HG02885 (cell line): ENCODE measurements at regions not wholly inside any gene's neighbourhood (a gene's known extent, or its start where the extent isn't known, plus 50 kb on each side); places are given as distances from the start of the nearest gene placed in this dataset.
A peak's percentile ranks its signal among the peaks of the same experiment; 100 is the strongest.
"Not testable (repeated sequence)": the region's sequence is repeated elsewhere in the genome, so short reads cannot be mapped to it uniquely, and the experiment has no call there.

Experiments used
- ATAC-seq: cut with Tn5 transposase; IDR thresholded peaks from one replicate; pipeline ENCODE4 v1.9.1; 2021; ENCODE audit warnings: mild to moderate bottlenecking; ENCODE audit not compliant: unreplicated experiment, poor library complexity

DNA sequence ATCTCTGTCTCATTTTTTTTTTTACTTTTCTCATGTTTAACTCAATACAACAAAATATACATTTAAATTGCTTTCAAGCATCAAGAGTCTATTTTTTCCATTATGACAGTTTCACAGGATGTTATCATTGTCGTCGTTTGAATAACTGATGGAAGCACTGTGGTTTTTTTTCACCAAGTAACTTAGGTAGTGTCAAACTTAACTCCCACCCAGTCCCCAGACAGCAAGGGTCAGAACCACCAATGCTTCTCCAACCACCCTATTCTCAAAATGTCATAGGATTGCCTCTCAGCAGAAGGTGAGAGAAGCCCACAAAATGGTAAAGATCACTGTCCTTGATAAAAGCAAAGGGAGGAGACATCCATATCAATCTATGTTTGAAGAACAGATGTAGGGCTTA lies 339.4 kb downstream of the SFMBT2 start:
- no peak for ATAC-seq

DNA sequence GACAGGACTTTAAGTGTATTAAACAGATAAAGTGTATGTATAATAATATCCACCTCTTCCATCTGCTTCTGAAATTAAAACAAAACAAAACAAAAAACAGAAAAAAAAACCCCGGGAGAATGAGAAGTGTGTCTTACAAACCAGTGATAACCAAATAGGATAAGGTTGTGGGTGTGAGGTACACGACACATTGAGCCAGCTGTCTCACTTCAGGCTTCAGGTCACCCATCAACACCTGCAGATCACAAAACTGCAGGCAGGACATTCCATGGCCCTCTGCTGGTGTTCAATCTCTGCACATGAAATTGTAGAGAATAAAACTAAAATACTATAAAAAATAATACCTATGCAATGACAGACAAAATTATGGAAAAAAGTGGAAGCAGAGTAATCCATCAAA lies 339.9 kb downstream of the SFMBT2 start:
- no peak for ATAC-seq

DNA sequence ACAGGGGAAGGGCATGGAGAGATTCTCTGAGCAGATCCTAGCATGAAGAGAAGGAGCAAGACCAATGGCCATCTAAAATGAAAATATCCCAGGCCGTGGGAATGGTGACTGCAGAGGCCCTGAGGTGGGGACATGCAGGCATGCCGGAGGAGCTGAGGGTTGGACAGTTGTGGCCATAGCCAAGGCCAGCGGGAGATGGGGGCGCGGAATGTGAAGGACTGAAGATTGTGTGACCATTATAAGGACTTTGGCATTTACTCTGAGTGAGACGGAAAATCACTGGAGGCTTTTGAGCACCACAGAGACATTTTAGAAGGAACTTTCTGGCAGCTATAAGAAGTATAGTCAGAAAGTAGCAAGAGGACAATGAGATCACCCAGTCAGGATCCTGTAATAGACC lies 341.1 kb downstream of the SFMBT2 start:
- no peak for ATAC-seq

DNA sequence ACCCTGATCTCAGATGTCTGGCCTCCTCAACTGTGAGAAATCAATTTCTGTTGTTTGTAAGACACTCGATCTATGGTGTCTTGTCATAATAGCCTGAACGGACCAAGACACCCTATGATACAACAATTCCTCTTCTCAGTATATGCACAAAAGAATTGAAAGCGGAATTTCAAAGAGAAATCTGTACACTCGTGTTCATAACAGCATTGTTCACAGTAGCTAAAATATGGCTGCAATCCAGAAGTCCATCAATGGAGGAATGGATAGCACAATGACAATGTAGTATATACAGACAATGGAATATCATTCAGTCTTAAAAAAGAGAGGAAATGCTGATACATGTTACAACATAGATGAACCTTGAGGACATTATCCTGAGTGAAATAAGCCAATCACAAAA lies 354.6 kb downstream of the SFMBT2 start:
- no peak for ATAC-seq

DNA sequence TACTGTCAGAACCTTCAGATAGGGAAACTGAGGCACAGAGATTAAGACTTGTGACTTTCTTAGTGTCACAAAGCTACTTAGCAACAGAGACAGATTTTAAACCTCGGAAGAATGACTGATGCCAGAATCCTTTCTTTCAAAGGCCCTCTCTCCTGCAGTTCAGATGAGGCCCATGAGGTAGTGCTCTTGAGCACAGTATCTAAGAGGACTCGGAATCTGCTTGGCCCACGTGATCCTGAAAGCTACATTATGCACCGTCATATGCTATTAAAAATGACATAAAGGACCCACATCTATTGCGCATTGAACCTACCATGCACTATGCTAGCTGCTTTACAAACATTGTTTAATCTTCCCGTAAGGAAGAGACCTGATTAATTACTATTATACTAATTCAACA lies 355.9 kb downstream of the SFMBT2 start:
- peak; percentile 46 for ATAC-seq

- ATAC-seq = no peak
Observed at GRCh38 chr10:7053195-7053594, 357.6 kb downstream of the SFMBT2 start.

- ATAC-seq = not testable (repeated sequence)
Observed at GRCh38 chr10:7050024-7050423, 360.8 kb downstream of the SFMBT2 start.

DNA sequence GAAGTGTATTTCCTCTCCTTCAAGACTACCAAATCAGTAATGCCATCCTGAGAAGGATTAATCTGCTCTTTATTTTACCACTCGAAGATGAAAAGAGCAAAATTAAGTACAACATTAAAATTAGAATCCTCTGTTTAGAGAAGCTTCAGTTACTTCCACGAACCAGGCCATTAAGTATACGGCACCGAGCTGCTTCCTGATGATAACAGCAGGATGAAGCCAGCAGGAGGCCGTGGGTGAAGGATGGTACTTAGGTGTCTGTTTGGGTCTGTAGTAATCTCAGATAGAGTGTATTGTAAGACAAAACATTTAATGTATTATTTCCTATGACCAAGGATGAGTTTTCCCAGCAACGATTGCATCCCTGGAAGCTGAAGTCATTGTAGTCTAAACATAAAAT lies 362.8 kb downstream of the SFMBT2 start:
- ATAC-seq = no peak

DNA sequence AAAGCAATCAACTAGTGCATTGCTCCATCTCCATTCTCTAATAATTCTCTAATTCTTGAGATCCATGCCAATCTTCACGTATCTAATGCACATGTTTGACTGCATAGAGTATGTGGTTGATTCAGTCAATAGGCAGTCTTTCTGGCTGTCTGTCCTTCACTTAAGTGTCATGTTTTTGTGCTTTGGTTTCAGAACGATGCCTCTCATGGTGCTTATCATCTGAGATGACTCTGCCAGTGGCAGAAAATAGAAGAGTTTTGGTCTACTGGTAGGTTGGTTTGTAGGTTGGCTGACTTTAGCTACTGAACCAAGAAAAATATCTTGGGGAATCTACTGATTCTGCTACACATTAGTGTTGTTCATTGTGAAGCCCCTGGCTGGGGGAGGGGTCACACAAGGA lies 364.2 kb downstream of the SFMBT2 start:
- ATAC-seq = peak; percentile 65

DNA sequence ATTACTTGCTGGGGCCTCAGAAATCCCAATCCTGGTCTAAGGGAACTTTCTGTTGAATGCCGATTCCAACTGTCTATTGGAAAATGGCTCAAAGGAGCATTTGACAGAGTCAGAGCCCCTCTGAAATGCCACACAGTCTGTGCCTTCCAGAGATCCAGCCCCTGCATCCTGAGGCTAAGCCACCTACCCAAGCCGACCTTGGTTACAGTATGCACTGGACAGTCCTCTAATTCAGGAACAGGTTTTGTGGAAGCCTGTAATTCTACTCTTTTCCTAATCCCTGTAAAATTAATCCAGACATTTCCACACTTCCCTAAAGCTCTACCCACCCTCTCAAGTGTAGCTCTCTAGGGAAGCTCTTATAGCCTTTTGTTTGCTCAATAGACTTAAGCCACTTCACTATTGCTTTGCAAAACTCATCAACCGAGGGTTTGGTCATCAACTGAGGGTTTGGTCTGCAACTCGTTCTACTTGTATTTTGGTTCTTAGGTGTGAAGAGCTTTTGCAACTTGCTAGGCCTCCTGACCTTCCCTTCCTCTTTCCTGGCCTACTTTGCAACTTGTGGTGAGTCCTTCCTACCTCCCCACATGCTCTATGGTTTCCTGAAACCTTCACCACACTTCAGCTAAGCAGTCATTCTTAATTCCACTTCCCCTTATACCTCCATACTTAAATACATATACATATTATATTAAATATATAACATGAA lies 364.8 kb downstream of the SFMBT2 start:
- peak; percentile 79 for ATAC-seq

GRCh38 chr10:7043055-7043653 lies 367.7 kb downstream of the SFMBT2 start:
- no peak for ATAC-seq

- no peak for ATAC-seq
Observed at GRCh38 chr10:7042419-7043054, 368.3 kb downstream of the SFMBT2 start.

- ATAC-seq = no peak
Observed at GRCh38 chr10:7042000-7042399, 368.8 kb downstream of the SFMBT2 start.

DNA sequence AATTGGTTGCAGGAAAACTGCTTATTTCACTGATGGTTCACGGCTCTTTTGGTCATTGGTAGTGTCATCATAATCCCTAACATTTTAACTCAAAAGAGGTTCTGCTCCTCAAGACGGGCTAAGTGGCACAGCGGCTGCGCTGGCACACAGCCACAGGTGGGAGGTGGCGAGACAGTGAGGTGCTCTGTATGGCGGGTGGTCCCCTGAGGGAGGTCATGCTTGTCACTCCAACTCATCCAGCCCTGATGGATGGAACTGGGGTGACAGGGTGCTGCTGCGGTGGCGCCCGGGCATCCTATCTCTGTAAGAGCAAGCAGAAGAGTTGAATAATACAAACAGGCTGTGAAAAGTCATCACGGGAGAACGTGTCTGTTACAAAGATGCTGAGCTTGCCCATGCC lies 370.2 kb downstream of the SFMBT2 start:
- ATAC-seq = no peak

GRCh38 chr10:7039859-7040258 lies 371.0 kb downstream of the SFMBT2 start:
- no peak for ATAC-seq

DNA sequence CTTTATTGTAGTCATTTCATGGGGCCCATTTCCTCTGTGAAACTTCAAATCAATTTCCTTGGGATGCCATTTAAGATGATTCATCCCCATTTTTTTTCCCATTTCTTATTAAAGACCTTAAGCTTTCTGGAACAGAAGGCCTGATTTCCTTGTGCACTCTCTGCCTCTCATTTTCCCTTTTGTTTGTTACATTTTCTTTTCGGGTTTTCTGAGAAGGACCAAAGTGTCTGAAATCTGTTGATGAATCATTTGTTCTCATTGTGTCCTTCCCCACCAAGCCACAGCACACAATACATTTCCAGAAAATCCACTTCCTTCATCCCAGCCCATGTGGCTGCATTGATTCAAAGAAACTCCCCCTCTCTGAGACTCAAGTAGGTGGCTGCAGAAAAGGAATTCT lies 372.4 kb downstream of the SFMBT2 start:
- ATAC-seq = no peak

DNA sequence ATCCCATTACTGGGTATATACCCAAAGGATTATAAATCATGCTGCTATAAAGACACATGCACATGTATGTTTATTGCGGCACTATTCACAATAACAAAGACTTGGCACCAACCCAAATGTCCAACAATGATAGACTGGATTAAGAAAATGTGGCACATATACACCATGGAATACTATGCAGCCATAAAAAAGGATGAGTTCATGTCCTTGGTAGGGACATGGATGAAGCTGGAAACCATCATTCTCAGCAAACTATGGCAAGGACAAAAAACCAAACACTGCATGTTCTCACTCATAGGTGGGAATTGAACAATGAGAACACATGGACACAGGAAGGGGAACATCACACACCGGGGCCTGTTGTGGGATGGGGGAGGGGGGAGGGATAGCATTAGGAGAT lies 373.4 kb downstream of the SFMBT2 start:
- ATAC-seq = not testable (repeated sequence)

- ATAC-seq = no peak
Observed at GRCh38 chr10:7036951-7037350, 373.9 kb downstream of the SFMBT2 start.

DNA sequence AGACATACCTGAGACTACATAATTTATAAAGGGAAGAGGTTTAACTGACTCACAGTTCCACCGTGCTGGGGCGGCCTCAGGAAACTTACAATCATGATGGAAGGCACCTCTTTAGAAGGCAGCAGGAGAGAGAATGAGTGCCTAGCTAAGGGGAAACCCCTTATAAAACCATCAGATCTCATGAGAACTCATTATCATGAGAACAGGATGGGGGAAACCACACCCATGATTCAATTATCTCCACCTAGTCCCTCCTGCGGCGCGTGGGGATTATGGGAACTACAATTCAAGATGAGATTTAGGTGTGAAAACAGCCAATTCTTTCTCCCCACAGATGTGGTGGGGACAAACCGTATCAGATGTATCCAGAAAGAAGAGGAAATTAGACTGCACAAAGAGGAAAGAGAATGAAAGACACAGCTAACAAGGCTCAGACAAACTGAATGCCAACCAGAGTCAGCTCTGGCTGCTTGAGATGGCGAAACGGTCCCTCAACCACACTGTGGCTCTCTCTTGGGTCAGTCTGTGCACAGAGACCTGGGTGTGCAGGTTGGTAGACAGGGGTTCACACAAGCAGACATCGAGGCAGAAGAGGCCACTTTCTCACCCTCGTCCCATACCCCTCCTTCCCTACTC lies 375.6 kb downstream of the SFMBT2 start:
- ATAC-seq = no peak

GRCh38 chr10:7033031-7033430 lies 377.8 kb downstream of the SFMBT2 start:
- ATAC-seq = no peak

DNA sequence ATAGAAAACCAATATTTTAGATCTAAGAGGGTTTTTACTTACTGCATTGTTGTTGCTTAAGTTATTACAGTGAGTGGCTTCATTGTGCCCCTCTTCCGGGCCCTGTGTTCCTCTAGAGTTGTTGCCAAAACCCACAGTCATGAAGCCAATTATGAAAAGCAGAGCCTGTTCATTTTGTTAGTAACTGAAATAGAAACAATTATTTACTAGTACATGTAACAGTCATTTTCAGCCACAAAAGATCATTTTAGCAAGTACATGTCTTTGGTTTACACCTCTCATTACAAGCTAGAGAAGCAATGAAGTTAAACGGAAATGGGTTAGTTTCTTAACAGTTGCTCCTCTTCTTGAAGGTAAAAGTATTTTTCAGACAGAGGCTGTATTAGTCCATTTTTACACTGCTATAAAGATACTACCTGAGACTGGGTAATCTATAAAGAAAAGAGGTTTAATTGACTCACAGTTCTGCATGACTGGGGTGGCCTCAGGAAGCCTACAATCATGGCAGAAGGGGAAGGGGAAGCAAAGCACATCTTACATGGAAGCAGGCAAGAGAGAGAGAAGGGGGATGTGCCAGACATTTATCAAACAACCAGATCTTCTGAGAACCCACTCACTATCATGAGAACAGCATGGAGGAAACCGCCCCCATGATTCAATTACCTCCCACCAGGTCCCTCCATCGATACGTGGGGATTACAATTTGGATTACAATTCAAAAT lies 380.5 kb downstream of the SFMBT2 start:
- no peak for ATAC-seq
